H9 (cell line): ENCODE measurements at regions not wholly inside any gene's neighbourhood (a gene's known extent, or its start where the extent isn't known, plus 50 kb on each side); places are given as distances from the start of the nearest gene placed in this dataset.

Source experiments
- DNase-seq: peaks from one replicate; pipeline ENCODE4 v3.0.0-alpha.2; 2017
- H2AFZ ChIP-seq: one replicate; pipeline ENCODE4 v1.6.1; 2013; ENCODE audit warnings: mild to moderate bottlenecking, low read length, control low read depth, moderate library complexity
- H2AK5ac ChIP-seq: 2 replicates; pipeline ENCODE4 v1.6.1; 2013; ENCODE audit warnings: low read length, control low read depth, mixed read lengths; ENCODE audit not compliant: insufficient read length
- H2BK120ac ChIP-seq: one replicate; pipeline ENCODE4 v1.6.1; 2013; ENCODE audit warnings: low read depth, mild to moderate bottlenecking, low read length, control low read depth, inconsistent platforms; ENCODE audit not compliant: poor library complexity, severe bottlenecking
- H2BK12ac ChIP-seq: 2 replicates; pipeline ENCODE4 v1.6.1; 2013; ENCODE audit warnings: low read length, control low read depth, mixed read lengths, low read depth; ENCODE audit not compliant: insufficient read length
- H2BK15ac ChIP-seq: 2 replicates; pipeline ENCODE4 v1.6.1; 2013; ENCODE audit warnings: low read depth, low read length, control low read depth
- H2BK20ac ChIP-seq: one replicate; pipeline ENCODE4 v1.6.1; 2013; ENCODE audit warnings: low read depth, mild to moderate bottlenecking, low read length, control low read depth, inconsistent platforms; ENCODE audit not compliant: poor library complexity, severe bottlenecking
- H2BK5ac ChIP-seq: 2 replicates; pipeline ENCODE4 v1.6.1; 2013; ENCODE audit warnings: low read length, control low read depth, mixed read lengths; ENCODE audit not compliant: insufficient read length
- H3K14ac ChIP-seq: 2 replicates; pipeline ENCODE4 v1.6.1; 2013; ENCODE audit warnings: low read length, control low read depth; ENCODE audit not compliant: insufficient read depth
- H3K18ac ChIP-seq: 2 replicates; pipeline ENCODE4 v1.6.1; 2013; ENCODE audit warnings: low read depth, mild to moderate bottlenecking, mixed read lengths, low read length, control low read depth; ENCODE audit not compliant: insufficient read length
- H3K23ac ChIP-seq: 2 replicates; pipeline ENCODE4 v1.6.1; 2013; ENCODE audit warnings: low read length, control low read depth, mixed read lengths, low read depth; ENCODE audit not compliant: insufficient read length
- H3K23me2 ChIP-seq: 2 replicates; pipeline ENCODE4 v1.6.1; 2013; ENCODE audit warnings: low read depth, mild to moderate bottlenecking, mixed read lengths, low read length, control low read depth; ENCODE audit not compliant: insufficient read length, poor library complexity, severe bottlenecking
- H3K27ac ChIP-seq: 2 replicates; pipeline ENCODE4 v1.5.1; 2013; ENCODE audit warnings: low read length, control low read depth, mixed read lengths, low read depth; ENCODE audit not compliant: insufficient read length
- H3K27me3 ChIP-seq: 2 replicates; pipeline ENCODE4 v1.6.1; 2013; ENCODE audit warnings: low read length, control low read depth, inconsistent platforms; ENCODE audit not compliant: insufficient read depth
- H3K4ac ChIP-seq: 2 replicates; pipeline ENCODE4 v1.6.1; 2013; ENCODE audit warnings: low read depth, mild to moderate bottlenecking, control low read depth, inconsistent platforms, low read length, moderate library complexity
- H3K4me1 ChIP-seq: 2 replicates; pipeline ENCODE4 v1.6.1; 2013; ENCODE audit warnings: low read length, control low read depth, inconsistent platforms; ENCODE audit not compliant: insufficient read depth
- H3K4me2 ChIP-seq: 2 replicates; pipeline ENCODE4 v1.6.1; 2013; ENCODE audit warnings: low read length, control low read depth, mixed read lengths; ENCODE audit not compliant: insufficient read length, insufficient read depth
- H3K56ac ChIP-seq: 2 replicates; pipeline ENCODE4 v1.6.1; 2013; ENCODE audit warnings: low read depth, mild to moderate bottlenecking, mixed read lengths, low read length, control low read depth; ENCODE audit not compliant: insufficient read length
- H3K79me1 ChIP-seq: 2 replicates; pipeline ENCODE4 v1.6.1; 2013; ENCODE audit warnings: low read depth, mild to moderate bottlenecking, moderate library complexity, low read length, control low read depth, inconsistent platforms; ENCODE audit not compliant: insufficient read depth, poor library complexity, severe bottlenecking
- H3K79me2 ChIP-seq: 2 replicates; pipeline ENCODE4 v1.6.1; 2013; ENCODE audit warnings: low read length, control low read depth, inconsistent platforms; ENCODE audit not compliant: insufficient read depth
- H3K9ac ChIP-seq: 2 replicates; pipeline ENCODE4 v1.6.1; 2013; ENCODE audit warnings: low read length, control low read depth, mixed read lengths; ENCODE audit not compliant: insufficient read length; ENCODE audit errors: extremely low read depth
- H3K9me3 ChIP-seq: one replicate; pipeline ENCODE4 v1.6.1; 2013; ENCODE audit warnings: low read depth, low read length, inconsistent platforms; ENCODE audit not compliant: control insufficient read depth
- H3T11ph ChIP-seq: one replicate; pipeline ENCODE4 v1.6.1; 2013; ENCODE audit warnings: mild to moderate bottlenecking, low read length, control low read depth, inconsistent platforms
- H4K20me1 ChIP-seq: one replicate; pipeline ENCODE4 v1.6.1; 2013; ENCODE audit not compliant: control insufficient read depth, insufficient read length, insufficient read depth
- H4K5ac ChIP-seq: 2 replicates; pipeline ENCODE4 v1.6.1; 2013; ENCODE audit warnings: low read depth, mild to moderate bottlenecking, mixed read lengths, low read length, control low read depth; ENCODE audit not compliant: insufficient read length
- H4K8ac ChIP-seq: replicated peaks from 2 replicates; pipeline ENCODE4 v1.6.1; 2013; ENCODE audit warnings: low read length, control low read depth, mixed read lengths, low read depth; ENCODE audit not compliant: insufficient read length
- H4K91ac ChIP-seq: 2 replicates; pipeline ENCODE4 v1.6.1; 2013; ENCODE audit warnings: low read depth, mild to moderate bottlenecking, moderate library complexity, mixed read lengths, low read length, control low read depth; ENCODE audit not compliant: insufficient read length
- H3K27ac Mint-ChIP-seq, 3 experiments: 2 replicates in 2 of 3; 3 replicates in 1 of 3; pipeline ENCODE4 v1.8.0; 2020 to 2021; ENCODE audit warnings: mixed read lengths in 3 of 3, mild to moderate bottlenecking in 1 of 3, moderate library complexity in 1 of 3
- H3K27me3 Mint-ChIP-seq: 2 replicates; pipeline ENCODE4 v1.8.0; 2021; ENCODE audit warnings: low read depth, mild to moderate bottlenecking, moderate library complexity, mixed read lengths
- H3K36me3 Mint-ChIP-seq, 3 experiments: 2 replicates in 2 of 3; 3 replicates in 1 of 3; pipeline ENCODE4 v1.8.0; 2020 to 2021; ENCODE audit warnings: low read depth in 3 of 3, mixed read lengths in 3 of 3; ENCODE audit not compliant: insufficient read depth in 1 of 3
- H3K4me1 Mint-ChIP-seq, 2 experiments: 2 replicates each; pipeline ENCODE4 v1.8.0; 2020; ENCODE audit warnings: mixed read lengths in 2 of 2
- H3K4me3 Mint-ChIP-seq, 2 experiments: 2 replicates in 1 of 2; 3 replicates in 1 of 2; pipeline ENCODE4 v1.8.0; 2020 to 2021; ENCODE audit warnings: mild to moderate bottlenecking in 2 of 2, mixed read lengths in 2 of 2, moderate library complexity in 1 of 2
- H3K9me3 Mint-ChIP-seq, 2 experiments: 2 replicates in 1 of 2; 3 replicates in 1 of 2; pipeline ENCODE4 v1.8.0; 2020; ENCODE audit warnings: mild to moderate bottlenecking in 2 of 2, mixed read lengths in 2 of 2, moderate library complexity in 1 of 2
- CTCF ChIP-seq: fragments of 200-600 bp; sonication (generic); conservative IDR thresholded peaks from 3 replicates; pipeline ENCODE4 v1.8.0; 2021; ENCODE audit warnings: antibody characterized with exemption, mild to moderate bottlenecking
- WGBS: extraction: QIAGEN DNeasy Blood & Tissue Kit; methylation state at CpG from one replicate; pipeline ENCODE4 v1.1.7; 2013; ENCODE audit warnings: missing lambda C conversion rate, low lambda C conversion rate, mixed read lengths; ENCODE audit not compliant: insufficient read length; ENCODE audit errors: extremely low coverage; 5-methylcytosine and 5-hydroxymethylcytosine counted together

- Mint-ChIP-seq H3K36me3 (no peaks in the 10 kb centered on the region), H3K27me3 (no peaks in the 10 kb centered on the region)
- no peaks in the 10 kb centered on the region for H3K79me1 ChIP-seq
These were observed 234.9 kb downstream of the HGF start for GRCh38 chr7:81534996-81535395.

More at GRCh38 chr7:81534996-81535395, 234.9 kb downstream of the HGF start:
- Histone ChIP-seq H3K56ac (no peak overlapping the region), H3K4me2 (no peak overlapping the region), H4K20me1 (no peaks in the 10 kb centered on the region), H2BK20ac (no peak overlapping the region), H3K4ac (no peak overlapping the region), H2BK120ac (no peak overlapping the region), H3K4me1 (no peaks in the 10 kb centered on the region), H2AFZ (no peak overlapping the region), H2AK5ac (no peak overlapping the region), H3K79me2 (no peaks in the 10 kb centered on the region), H4K5ac (no peak overlapping the region), H3K27me3 (no peaks in the 10 kb centered on the region), H4K8ac (no peak overlapping the region), H4K91ac (no peak overlapping the region), H2BK12ac (no peak overlapping the region), H3K23me2 (no peaks in the 10 kb centered on the region), H3K18ac (no peak overlapping the region), H3K9ac (no peak overlapping the region), H3K23ac (no peak overlapping the region), H3T11ph (no peak overlapping the region), H2BK15ac (no peak overlapping the region), H3K9me3 (no peaks in the 10 kb centered on the region), H3K14ac (no peak overlapping the region), H2BK5ac (no peak overlapping the region), H3K27ac (no peak overlapping the region)
- Mint-ChIP-seq H3K9me3 (peaks cover 0 to 2% of the 10 kb centered on the region in 2 experiments; a peak in 1 of 5 replicates), H3K4me3 (no peak overlapping the region), H3K27ac (no peak overlapping the region), H3K4me1 (no peaks in the 10 kb centered on the region; a peak in 1 of 4 replicates)
- no peak for TF ChIP-seq CTCF
- no peak for DNase-seq
- no CpG with 5 or more reads among the region's 1 CpG for WGBS
